ENCODE measurements at regions not wholly inside any gene's neighbourhood (a gene's known extent, or its start where the extent isn't known, plus 50 kb on each side); places are given as distances from the start of the nearest gene placed in this dataset.
"Not testable (repeated sequence)": the region's sequence is repeated elsewhere in the genome, so short reads cannot be mapped to it uniquely, and the experiment has no call there.

GRCh38 chr3:170651260-170651845 lies 65.5 kb upstream of the SLC7A14 start:
- Histone ChIP-seq H3K9ac (ENCODE audit: insufficient read length, low read depth) (no peak overlapping the region), H3K9me3 (ENCODE audit: insufficient read depth, low read length) (no peaks in the 10 kb centered on the region), H3K36me3 (ENCODE audit: insufficient read depth, insufficient read length, low read length) (no peaks in the 10 kb centered on the region), H3K4me3 (ENCODE audit: insufficient read length, low read depth) (no peak overlapping the region), H3K4me1 (ENCODE audit: insufficient read depth, insufficient read length) (no peaks in the 10 kb centered on the region), H3K27me3 (ENCODE audit: insufficient read depth, insufficient read length) (no peaks in the 10 kb centered on the region)
- DNase-seq (ENCODE audit: low read depth, low spot score), result no peak
- TF ChIP-seq YY1 (IDR thresholded peaks at IDR 0.05; ENCODE audit: insufficient read depth, insufficient read length), result no peak
- TF ChIP-seq ZNF274 (IDR thresholded peaks at IDR 0.05; ENCODE audit: low read depth, low read length), result no peak
- TF ChIP-seq SUZ12 (IDR thresholded peaks at IDR 0.05; ENCODE audit: extremely low read depth, insufficient read depth, insufficient read length), result no peak

DNA sequence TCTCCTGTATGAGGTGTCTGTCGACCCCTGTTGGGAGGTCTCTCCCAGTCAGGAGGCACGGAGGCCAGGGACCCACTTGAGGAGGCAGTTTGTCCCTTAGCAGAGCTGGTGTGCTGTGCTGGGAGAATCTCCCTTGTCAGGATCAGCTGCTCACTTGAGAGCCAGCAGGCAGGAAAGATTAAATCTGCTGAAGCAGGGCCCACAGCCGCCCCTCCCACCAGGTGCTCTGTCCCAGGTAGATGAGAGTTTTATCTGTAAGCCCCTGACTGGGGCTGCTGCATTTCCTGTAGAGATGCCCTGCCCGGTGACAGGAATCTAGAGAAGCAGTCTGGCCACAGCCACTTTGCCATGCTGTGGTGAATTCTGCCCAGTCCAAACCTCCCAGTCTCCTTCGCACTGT lies 64.7 kb upstream of the SLC7A14 start:
- not testable (repeated sequence) for DNase-seq (ENCODE audit: low read depth, low spot score); H3K4me1 ChIP-seq (ENCODE audit: insufficient read depth, insufficient read length); H3K27me3 ChIP-seq (ENCODE audit: insufficient read depth, insufficient read length); H3K36me3 ChIP-seq (ENCODE audit: insufficient read depth, insufficient read length, low read length); H3K4me3 ChIP-seq (ENCODE audit: insufficient read length, low read depth); H3K9ac ChIP-seq (ENCODE audit: insufficient read length, low read depth); H3K9me3 ChIP-seq (ENCODE audit: insufficient read depth, low read length)

DNA sequence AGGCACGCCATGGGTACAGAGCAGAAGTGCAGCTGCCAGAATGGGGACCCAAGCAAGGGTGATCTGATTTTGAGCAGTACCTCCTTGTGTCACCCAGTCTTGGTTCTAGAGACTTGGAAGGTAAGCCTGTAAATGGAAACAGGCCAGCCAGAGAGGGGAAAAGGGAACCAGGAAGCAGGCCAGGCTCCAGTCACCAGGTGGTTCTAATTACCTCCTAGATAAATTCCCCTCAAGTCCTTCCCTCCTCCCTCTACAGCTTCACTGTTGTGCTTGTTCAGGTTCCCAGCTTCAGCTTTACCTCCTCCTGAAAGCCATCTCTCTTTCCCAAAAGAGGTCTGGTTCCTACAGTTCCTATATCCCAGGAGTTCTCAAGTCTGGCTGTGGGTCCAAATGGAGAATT lies 58.8 kb upstream of the SLC7A14 start:
- TF ChIP-seq SUZ12 (IDR thresholded peaks at IDR 0.05; ENCODE audit: extremely low read depth, insufficient read depth, insufficient read length) (no peak), YY1 (IDR thresholded peaks at IDR 0.05; ENCODE audit: insufficient read depth, insufficient read length) (no peak), ZNF274 (IDR thresholded peaks at IDR 0.05; ENCODE audit: low read depth, low read length) (no peak)
- no peaks in the 10 kb centered on the region for H3K27me3 ChIP-seq (ENCODE audit: insufficient read depth, insufficient read length)
- no peak overlapping the region for H3K9ac ChIP-seq (ENCODE audit: insufficient read length, low read depth)
- no peaks in the 10 kb centered on the region for H3K36me3 ChIP-seq (ENCODE audit: insufficient read depth, insufficient read length, low read length)
- DNase-seq (ENCODE audit: low read depth, low spot score), result no peak
- H3K4me1 ChIP-seq (ENCODE audit: insufficient read depth, insufficient read length), result no peaks in the 10 kb centered on the region
- H3K9me3 ChIP-seq (ENCODE audit: insufficient read depth, low read length), result no peaks in the 10 kb centered on the region
- H3K4me3 ChIP-seq (ENCODE audit: insufficient read length, low read depth), result no peak overlapping the region

DNA sequence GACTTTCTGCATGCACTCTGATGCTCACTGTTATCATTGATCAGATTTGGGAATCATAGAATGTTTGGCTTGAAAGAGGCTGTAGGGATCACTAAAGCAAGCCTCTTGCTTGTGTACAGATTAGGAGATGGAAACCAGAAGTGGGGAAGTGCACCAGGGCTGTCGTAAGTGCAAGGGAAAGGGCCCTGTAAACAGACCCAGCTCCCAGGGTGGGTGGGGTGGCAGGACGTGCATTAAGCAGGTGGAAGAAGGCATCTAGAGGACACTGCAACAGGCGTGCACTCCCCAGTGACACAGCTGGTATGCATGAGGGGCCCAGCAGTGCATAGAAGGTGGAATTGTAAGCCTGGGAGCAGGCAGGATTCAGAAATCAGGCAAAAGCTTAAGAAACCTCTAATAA lies 58.0 kb upstream of the SLC7A14 start:
- Histone ChIP-seq H3K9me3 (ENCODE audit: insufficient read depth, low read length) (no peaks in the 10 kb centered on the region), H3K4me3 (ENCODE audit: insufficient read length, low read depth) (no peak overlapping the region), H3K27me3 (ENCODE audit: insufficient read depth, insufficient read length) (no peaks in the 10 kb centered on the region), H3K9ac (ENCODE audit: insufficient read length, low read depth) (no peak overlapping the region), H3K4me1 (ENCODE audit: insufficient read depth, insufficient read length) (no peaks in the 10 kb centered on the region), H3K36me3 (ENCODE audit: insufficient read depth, insufficient read length, low read length) (no peaks in the 10 kb centered on the region)
- no peak for TF ChIP-seq SUZ12 (IDR thresholded peaks at IDR 0.05; ENCODE audit: extremely low read depth, insufficient read depth, insufficient read length)
- no peak for TF ChIP-seq YY1 (IDR thresholded peaks at IDR 0.05; ENCODE audit: insufficient read depth, insufficient read length)
- no peak for TF ChIP-seq ZNF274 (IDR thresholded peaks at IDR 0.05; ENCODE audit: low read depth, low read length)
- no peak for DNase-seq (ENCODE audit: low read depth, low spot score)

DNA sequence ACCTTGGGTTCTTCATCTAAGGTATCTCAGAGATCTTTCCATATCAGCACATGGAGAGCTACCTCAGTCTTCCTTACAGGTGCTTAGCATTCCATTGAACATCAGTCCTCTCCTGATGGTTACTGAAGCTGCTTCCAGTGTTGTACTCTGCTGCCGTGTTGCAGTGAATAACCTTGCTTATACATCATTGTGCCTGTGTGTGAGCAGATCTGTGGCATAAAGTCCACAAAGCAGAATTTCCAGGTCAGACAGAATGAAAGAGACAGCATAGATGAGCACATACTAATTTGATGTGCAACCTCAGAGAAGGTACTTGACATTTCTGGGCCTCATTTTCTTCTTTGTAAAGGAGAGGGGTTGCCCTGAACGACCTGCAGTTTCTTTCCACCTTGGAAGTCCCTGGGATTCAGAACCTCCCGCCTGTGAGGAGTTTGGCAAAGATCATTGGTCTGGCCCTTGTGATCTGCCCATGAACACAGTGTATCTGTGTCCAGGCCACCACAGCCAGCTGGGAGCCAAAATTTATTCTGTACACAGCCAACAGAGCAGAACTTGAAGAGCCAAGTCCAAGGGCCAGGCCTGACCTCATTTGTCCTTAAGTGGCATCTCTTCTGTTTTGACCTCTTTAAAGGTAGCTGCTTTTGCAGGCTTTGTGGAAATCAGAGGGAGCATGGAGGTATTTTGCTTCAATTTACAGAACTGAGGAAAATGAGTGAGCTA lies 57.2 kb upstream of the SLC7A14 start:
- H3K9ac ChIP-seq (ENCODE audit: insufficient read length, low read depth), result no peak overlapping the region
- no peaks in the 10 kb centered on the region for H3K27me3 ChIP-seq (ENCODE audit: insufficient read depth, insufficient read length)
- no peak for DNase-seq (ENCODE audit: low read depth, low spot score)
- H3K4me1 ChIP-seq (ENCODE audit: insufficient read depth, insufficient read length), result no peaks in the 10 kb centered on the region
- TF ChIP-seq ZNF274 (IDR thresholded peaks at IDR 0.05; ENCODE audit: low read depth, low read length) (no peak), SUZ12 (IDR thresholded peaks at IDR 0.05; ENCODE audit: extremely low read depth, insufficient read depth, insufficient read length) (no peak), YY1 (IDR thresholded peaks at IDR 0.05; ENCODE audit: insufficient read depth, insufficient read length) (no peak)
- no peaks in the 10 kb centered on the region for H3K9me3 ChIP-seq (ENCODE audit: insufficient read depth, low read length)
- H3K4me3 ChIP-seq (ENCODE audit: insufficient read length, low read depth), result no peak overlapping the region
- no peaks in the 10 kb centered on the region for H3K36me3 ChIP-seq (ENCODE audit: insufficient read depth, insufficient read length, low read length)

- no peak for DNase-seq (ENCODE audit: low read depth, low spot score)
- Histone ChIP-seq H3K36me3 (ENCODE audit: insufficient read depth, insufficient read length, low read length) (no peaks in the 10 kb centered on the region), H3K9me3 (ENCODE audit: insufficient read depth, low read length) (no peaks in the 10 kb centered on the region), H3K4me3 (ENCODE audit: insufficient read length, low read depth) (no peak overlapping the region), H3K9ac (ENCODE audit: insufficient read length, low read depth) (no peak overlapping the region), H3K4me1 (ENCODE audit: insufficient read depth, insufficient read length) (peaks cover 1% of the 10 kb centered on the region), H3K27me3 (ENCODE audit: insufficient read depth, insufficient read length) (no peaks in the 10 kb centered on the region)
- TF ChIP-seq ZNF274 (IDR thresholded peaks at IDR 0.05; ENCODE audit: low read depth, low read length), result no peak
- TF ChIP-seq SUZ12 (IDR thresholded peaks at IDR 0.05; ENCODE audit: extremely low read depth, insufficient read depth, insufficient read length), result no peak
- no peak for TF ChIP-seq YY1 (IDR thresholded peaks at IDR 0.05; ENCODE audit: insufficient read depth, insufficient read length)
Observed at GRCh38 chr3:170641510-170642236, 55.8 kb upstream of the SLC7A14 start.

DNA sequence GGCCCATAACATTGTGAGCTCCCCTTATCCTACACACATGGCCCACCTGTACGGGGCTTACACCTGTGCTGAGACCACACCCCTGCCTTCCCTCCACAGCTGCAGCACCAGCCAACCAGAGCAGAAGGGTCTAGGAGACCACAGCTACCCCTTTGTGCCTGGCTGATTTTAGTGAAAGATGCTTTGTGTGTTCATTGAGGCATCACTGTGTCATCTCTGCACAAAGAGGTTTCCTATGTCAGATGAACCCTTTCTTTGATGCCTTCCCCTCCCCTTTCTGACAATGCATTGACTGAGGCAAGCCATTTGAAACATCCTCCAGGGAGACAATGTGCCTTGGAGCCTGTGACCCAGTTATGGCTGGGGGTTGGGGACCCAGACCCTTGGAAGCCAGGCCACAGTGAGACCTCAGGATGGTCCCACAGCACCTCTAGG lies 54.9 kb upstream of the SLC7A14 start:
- Histone ChIP-seq H3K27me3 (ENCODE audit: insufficient read depth, insufficient read length) (no peaks in the 10 kb centered on the region), H3K36me3 (ENCODE audit: insufficient read depth, insufficient read length, low read length) (no peaks in the 10 kb centered on the region), H3K4me3 (ENCODE audit: insufficient read length, low read depth) (no peak overlapping the region), H3K9me3 (ENCODE audit: insufficient read depth, low read length) (no peaks in the 10 kb centered on the region), H3K9ac (ENCODE audit: insufficient read length, low read depth) (no peak overlapping the region), H3K4me1 (ENCODE audit: insufficient read depth, insufficient read length) (peaks cover 3% of the 10 kb centered on the region)
- TF ChIP-seq SUZ12 (IDR thresholded peaks at IDR 0.05; ENCODE audit: extremely low read depth, insufficient read depth, insufficient read length), result no peak
- no peak for TF ChIP-seq ZNF274 (IDR thresholded peaks at IDR 0.05; ENCODE audit: low read depth, low read length)
- no peak for TF ChIP-seq YY1 (IDR thresholded peaks at IDR 0.05; ENCODE audit: insufficient read depth, insufficient read length)
- no peak for DNase-seq (ENCODE audit: low read depth, low spot score)
